Activated T-helper 17 cell treated with anti-CD3 and anti-CD28 coated beads, Interleukin-2, amount 50 U/mL, for 72 hours (primary cell): ENCODE measurements at regions not wholly inside any gene's neighbourhood (a gene's known extent, or its start where the extent isn't known, plus 50 kb on each side); places are given as distances from the start of the nearest gene placed in this dataset.

Experiments used
- ATAC-seq: fragments of 150-1000 bp; cut with Tn5 transposase; replicated peaks from 2 replicates; pipeline ENCODE4 v1.10.0; 2021; ENCODE audit warnings: mild to moderate bottlenecking, moderate library complexity
- H3K27ac Mint-ChIP-seq: one replicate; pipeline ENCODE4 v1.8.0; 2022; ENCODE audit warnings: mixed read lengths
- H3K27me3 Mint-ChIP-seq: one replicate; pipeline ENCODE4 v1.8.0; 2022; ENCODE audit warnings: mixed read lengths
- H3K36me3 Mint-ChIP-seq: one replicate; pipeline ENCODE4 v1.8.0; 2022; ENCODE audit warnings: low read depth, mild to moderate bottlenecking, mixed read lengths
- H3K4me1 Mint-ChIP-seq: one replicate; pipeline ENCODE4 v1.8.0; 2022; ENCODE audit warnings: mixed read lengths
- H3K4me3 Mint-ChIP-seq: one replicate; pipeline ENCODE4 v1.8.0; 2022; ENCODE audit warnings: mild to moderate bottlenecking, mixed read lengths
- H3K9me3 Mint-ChIP-seq: one replicate; pipeline ENCODE4 v1.8.0; 2022; ENCODE audit warnings: mixed read lengths

DNA sequence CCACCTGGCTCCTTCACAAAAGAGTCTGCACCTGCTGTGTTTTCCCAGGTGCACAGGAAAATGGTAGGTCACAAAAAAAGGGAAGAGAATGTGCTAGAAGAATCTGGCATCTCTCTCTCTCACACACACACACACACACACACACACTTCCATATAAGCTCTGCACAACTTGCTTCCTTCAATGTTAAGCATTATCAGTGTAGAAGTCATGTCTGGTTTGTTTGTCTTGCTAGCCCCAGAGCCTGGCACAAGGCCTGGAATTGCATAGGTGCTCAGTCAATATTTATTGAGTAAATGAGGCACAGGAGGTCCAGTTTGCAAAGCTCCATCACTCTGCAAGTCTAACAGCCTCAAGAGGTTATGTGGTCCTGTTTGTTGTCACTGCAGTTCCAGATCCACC is 867.3 kb upstream of the AUTS2 start:
- Mint-ChIP-seq H3K4me1 (no peaks in the 10 kb centered on the region), H3K27ac (no peak overlapping the region), H3K4me3 (no peak overlapping the region), H3K27me3 (no peaks in the 10 kb centered on the region), H3K36me3 (no peaks in the 10 kb centered on the region), H3K9me3 (no peaks in the 10 kb centered on the region)
- no peak for ATAC-seq

DNA sequence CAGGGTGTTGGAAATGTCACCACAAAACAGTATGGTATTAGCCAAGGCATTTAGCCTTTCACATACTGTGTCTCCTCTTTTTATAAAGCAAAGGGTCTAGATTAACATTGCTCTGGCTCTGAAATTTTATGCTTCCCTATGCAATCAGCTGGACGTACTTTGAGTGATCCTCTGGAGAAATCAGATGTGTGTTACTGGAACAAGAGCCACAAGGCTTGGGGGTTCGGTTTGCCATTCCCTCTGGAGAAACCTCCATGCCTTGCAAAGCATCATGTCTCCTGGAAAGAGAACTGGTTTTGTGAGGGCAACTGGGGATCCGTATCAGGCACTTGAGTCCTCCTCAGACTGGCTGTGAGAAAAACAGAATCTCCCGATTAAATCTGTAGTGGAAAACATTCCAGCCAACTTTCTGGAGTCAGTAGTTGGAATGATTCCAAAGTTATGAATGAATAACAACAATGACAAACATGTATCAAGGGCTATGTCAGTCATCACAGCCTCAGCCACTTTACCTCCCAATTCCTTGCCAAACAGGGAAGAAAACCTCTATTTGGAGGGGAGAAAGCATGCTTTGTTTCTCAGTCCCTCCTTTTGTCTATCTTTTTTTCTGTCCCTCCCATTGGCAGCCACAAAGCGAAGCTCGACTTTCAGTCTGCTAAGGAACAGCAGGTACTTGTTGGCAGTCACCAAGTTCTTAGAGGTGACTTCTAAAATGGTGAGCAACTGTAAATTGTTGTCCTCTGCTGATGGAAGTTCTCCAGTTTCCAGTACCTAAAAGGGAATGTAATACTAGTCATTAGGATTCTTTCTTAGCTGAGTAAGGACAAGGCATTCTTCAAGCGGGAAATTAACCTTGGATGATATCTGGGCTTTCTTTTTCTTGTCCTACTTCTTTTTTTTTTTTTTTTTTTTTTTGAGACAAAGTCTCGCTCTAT is 864.8 kb upstream of the AUTS2 start:
- Mint-ChIP-seq H3K9me3 (peaks cover 4% of the 10 kb centered on the region), H3K4me1 (no peaks in the 10 kb centered on the region), H3K27me3 (no peaks in the 10 kb centered on the region), H3K27ac (no peak overlapping the region), H3K36me3 (no peaks in the 10 kb centered on the region), H3K4me3 (no peak overlapping the region)
- ATAC-seq: no peak

DNA sequence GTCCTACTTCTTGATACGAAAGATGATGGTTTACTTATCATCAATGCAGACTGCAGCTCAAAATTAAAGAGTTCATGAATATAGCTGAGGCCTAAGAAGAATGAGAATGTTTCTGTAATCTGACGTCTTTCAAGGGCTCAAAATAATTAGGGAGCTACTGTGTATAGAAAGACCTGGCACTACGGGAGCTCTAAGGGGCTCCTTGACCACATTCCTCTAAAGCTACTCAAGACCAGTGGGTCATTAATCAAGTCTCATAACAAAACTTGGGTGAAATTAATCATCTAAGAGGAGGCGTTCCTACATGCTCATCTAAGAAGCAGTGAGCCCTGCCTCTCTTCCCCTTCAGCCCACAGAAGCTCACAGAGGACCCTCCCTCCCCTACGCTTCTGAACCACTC is 863.8 kb upstream of the AUTS2 start:
- H3K4me3 Mint-ChIP-seq: no peak overlapping the region
- peaks cover 4% of the 10 kb centered on the region for H3K9me3 Mint-ChIP-seq
- no peak overlapping the region for H3K27ac Mint-ChIP-seq
- H3K4me1 Mint-ChIP-seq: no peaks in the 10 kb centered on the region
- H3K27me3 Mint-ChIP-seq: no peaks in the 10 kb centered on the region
- no peak for ATAC-seq
- H3K36me3 Mint-ChIP-seq: no peaks in the 10 kb centered on the region

DNA sequence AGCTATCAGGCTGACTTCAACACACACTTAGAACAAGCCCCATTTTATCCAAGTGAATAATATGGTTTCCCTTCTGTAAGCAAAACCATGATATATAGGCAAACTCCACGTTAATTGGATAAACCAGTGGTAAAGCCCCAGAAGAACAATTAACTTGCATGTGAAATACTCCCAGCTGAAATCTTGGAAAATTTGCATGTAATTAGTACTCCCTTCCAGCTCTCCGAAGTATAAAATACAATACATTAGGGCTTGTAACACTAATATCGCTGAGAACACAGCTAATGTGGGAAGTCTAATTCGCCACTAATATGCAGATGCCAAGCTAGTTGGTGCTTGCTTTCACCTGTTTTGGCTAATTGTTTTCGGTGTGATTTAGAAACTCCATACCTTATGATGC is 859.0 kb upstream of the AUTS2 start:
- Mint-ChIP-seq H3K4me1 (no peaks in the 10 kb centered on the region), H3K4me3 (no peak overlapping the region), H3K27ac (no peak overlapping the region), H3K36me3 (no peaks in the 10 kb centered on the region), H3K27me3 (no peaks in the 10 kb centered on the region), H3K9me3 (peaks cover 4% of the 10 kb centered on the region)
- ATAC-seq: no peak

DNA sequence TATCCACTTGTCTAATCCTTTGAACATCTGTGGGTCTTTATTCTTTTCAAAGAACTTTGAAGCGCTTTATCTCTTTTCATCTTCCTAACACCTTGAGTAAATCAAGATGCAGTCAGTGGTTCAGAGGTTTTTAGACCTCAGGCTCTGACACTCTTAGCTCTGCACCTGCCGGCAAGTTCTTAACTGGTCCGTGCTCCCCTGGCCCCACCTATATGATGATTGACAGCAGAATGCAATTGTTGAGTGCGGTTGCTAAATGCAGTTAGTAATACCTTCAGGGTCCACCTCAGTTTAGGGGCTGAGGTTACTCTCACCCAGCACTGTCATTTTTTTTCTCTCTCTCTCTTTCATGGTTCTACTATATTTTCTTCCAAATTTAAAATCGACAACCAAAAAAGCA is 854.2 kb upstream of the AUTS2 start:
- H3K4me1 Mint-ChIP-seq: no peaks in the 10 kb centered on the region
- ATAC-seq: no peak
- peaks cover under 1% of the 10 kb centered on the region for H3K9me3 Mint-ChIP-seq
- H3K4me3 Mint-ChIP-seq: no peak overlapping the region
- no peaks in the 10 kb centered on the region for H3K27me3 Mint-ChIP-seq
- H3K27ac Mint-ChIP-seq: no peak overlapping the region
- no peaks in the 10 kb centered on the region for H3K36me3 Mint-ChIP-seq

DNA sequence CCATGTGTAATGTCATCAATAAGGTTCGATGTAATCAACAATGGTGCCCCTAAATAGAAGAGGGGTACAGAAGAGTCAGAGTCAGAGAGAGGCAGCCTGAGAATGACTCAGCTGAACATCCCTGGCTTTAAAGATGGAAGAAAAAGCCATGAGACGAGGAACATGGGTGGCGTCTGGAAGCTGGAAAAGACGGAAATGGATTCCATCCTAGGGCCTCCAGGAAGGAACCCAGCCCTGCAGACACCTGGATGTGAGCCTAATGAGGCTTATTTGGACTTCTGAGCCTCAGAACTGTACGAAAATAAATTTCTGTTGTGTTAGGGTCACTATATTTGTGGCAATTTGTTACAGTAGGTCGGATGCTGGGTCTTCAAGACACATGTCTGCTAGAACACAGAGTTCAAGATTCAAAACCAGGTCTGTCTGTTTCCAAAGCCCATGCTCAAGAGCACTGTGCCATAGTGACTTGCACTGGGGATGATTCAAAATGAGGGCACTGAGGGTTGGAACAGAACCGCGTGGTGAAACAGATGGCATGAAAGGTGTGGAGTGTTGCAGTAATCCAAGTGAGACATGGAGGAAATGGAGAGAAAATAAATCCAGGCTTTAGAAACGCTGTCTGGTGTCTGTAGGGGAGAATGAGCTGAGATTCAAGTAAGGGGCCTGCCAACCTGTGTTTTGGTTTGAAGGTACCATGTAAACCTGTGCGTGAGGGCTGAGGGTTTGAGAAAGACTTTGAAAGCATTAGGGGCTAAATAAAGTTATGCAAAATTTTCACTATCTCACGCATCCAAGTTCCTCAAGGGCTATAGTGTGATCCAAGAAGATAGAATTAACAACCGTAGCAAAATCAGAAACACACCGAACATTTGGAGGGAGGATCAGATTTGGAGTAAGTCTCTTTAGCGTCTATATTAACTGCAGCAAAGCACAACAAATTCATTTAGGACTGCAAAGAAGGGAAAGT is 849.1 kb upstream of the AUTS2 start:
- no peak overlapping the region for H3K27ac Mint-ChIP-seq
- H3K4me3 Mint-ChIP-seq: no peak overlapping the region
- H3K9me3 Mint-ChIP-seq: peaks cover 11% of the 10 kb centered on the region
- ATAC-seq: no peak
- no peaks in the 10 kb centered on the region for H3K27me3 Mint-ChIP-seq
- H3K4me1 Mint-ChIP-seq: no peaks in the 10 kb centered on the region
- H3K36me3 Mint-ChIP-seq: no peaks in the 10 kb centered on the region

DNA sequence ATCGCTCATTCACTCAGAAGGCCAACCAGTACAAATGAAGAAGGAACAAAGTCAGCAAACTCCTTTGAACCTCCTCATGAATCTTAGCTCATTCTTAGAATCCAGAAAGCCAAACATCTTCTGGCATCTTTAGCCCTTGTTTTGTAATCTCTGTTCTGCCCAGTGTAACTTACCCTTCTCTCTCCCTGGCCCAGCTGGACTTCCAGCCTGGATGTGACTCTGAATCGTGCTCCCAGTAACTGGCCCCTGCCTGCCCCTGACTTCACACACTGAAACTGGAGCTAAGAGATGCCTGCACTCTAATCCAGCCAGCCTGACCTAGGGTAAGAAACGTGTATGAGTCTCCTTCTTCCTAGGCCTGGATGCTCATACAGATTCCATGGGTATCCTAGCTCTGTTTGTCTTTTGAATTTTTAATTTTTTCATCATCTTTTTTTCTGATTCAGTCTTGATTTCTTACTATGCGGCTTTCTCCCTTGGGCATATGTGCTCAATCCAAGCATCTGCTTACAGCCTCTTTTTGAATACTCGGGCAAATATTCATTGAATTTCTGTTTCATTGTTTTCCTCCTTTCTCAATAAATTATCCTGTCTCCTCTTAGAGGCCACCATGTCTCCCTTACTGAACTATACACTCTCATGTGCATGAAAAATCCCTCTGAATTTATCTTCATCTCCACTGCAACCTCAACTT is 845.6 kb upstream of the AUTS2 start:
- ATAC-seq: no peak
- H3K4me3 Mint-ChIP-seq: no peak overlapping the region
- H3K4me1 Mint-ChIP-seq: no peaks in the 10 kb centered on the region
- H3K27ac Mint-ChIP-seq: no peak overlapping the region
- peaks cover 14% of the 10 kb centered on the region for H3K9me3 Mint-ChIP-seq
- no peaks in the 10 kb centered on the region for H3K27me3 Mint-ChIP-seq
- H3K36me3 Mint-ChIP-seq: no peaks in the 10 kb centered on the region

DNA sequence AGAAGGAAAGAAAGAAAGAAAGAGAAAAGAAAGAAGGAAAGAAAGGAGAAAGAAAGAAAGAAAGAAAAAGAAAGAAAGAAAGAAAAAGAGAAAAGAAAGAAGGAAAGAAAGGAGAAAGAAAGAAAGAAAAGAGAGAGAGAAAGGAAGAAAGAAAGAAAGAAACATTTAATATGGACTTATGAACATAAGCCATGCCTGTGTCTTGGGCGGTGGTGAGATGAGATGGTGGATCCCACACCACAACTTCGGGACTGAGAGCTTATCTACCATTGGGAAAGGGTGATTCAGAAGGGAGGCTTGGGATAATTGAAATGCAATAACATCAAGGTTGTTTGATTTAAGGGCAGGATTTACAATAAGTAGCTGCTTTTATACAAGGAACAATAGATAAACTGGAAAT is 843.9 kb upstream of the AUTS2 start:
- Mint-ChIP-seq H3K9me3 (peaks cover 10% of the 10 kb centered on the region), H3K4me3 (no peak overlapping the region), H3K4me1 (no peaks in the 10 kb centered on the region), H3K36me3 (no peaks in the 10 kb centered on the region), H3K27me3 (no peaks in the 10 kb centered on the region), H3K27ac (no peak overlapping the region)
- no peak for ATAC-seq

DNA sequence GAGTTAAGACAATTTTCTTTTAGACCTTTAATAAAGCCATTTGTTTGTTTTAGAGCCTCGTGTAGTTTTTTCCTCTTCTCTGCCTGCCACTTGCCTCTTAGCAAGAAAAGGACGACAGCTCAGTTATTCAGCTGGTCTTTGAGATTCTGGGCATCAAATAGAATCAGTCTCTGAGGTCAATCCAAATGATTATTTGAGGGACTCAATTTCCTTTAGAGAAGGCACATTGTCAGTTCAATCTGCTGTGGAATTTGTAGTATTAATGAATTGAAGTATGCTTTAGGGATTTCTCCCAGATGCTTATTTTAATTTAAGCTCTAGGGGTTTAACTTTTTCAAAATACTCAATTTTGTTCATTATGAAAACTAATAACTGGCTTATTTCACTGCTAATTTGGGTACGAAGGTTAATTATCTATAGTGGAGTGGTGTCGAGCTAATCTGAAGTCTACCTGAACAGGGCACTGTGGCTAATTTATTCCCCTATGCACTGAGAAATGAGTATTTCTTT is 841.2 kb upstream of the AUTS2 start:
- Mint-ChIP-seq H3K27me3 (no peaks in the 10 kb centered on the region), H3K4me1 (no peaks in the 10 kb centered on the region), H3K27ac (no peak overlapping the region), H3K9me3 (peaks cover 9% of the 10 kb centered on the region), H3K36me3 (no peaks in the 10 kb centered on the region), H3K4me3 (no peak overlapping the region)
- ATAC-seq: no peak

DNA sequence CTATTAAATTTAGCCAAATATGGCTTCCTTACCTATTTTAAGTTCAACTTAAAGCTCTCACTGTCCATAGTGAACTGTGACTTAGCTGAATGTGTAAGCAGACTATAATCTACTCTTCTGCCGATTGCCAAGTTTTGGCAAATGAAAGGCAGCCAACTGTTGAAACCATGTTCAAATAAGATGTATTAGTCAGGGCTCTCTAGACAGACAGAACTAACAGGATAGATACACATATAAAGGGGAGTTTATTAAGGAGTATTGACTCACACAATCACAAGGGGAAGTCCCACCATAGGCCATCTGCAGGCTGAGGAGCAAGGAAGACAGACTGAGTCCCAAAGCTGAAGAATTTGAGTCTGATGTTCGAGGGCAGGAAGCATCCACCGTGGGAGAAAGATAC is 837.7 kb upstream of the AUTS2 start:
- ATAC-seq: no peak
- H3K9me3 Mint-ChIP-seq: no peaks in the 10 kb centered on the region
- H3K27ac Mint-ChIP-seq: no peak overlapping the region
- no peaks in the 10 kb centered on the region for H3K36me3 Mint-ChIP-seq
- H3K4me3 Mint-ChIP-seq: no peak overlapping the region
- no peaks in the 10 kb centered on the region for H3K4me1 Mint-ChIP-seq
- no peaks in the 10 kb centered on the region for H3K27me3 Mint-ChIP-seq

DNA sequence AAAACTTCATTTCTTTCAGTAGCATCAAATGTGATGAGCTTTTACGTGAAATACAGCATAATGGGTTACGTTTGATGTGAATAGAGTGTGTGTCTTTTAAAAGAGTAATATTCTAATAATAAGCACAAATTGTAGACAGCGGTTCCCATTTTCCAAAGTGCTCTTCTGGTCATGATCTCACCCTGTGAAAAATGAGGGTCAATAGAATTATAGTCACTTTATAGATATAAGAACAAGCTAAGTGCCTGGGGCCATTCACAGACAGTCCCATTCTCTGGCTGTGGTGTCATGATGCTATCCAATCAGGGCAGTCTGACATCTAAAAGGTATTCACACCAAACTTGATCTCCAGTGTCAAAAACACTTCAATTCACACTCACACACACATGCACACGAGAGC is 830.8 kb upstream of the AUTS2 start:
- Mint-ChIP-seq H3K9me3 (peaks cover 4% of the 10 kb centered on the region), H3K4me1 (no peaks in the 10 kb centered on the region), H3K27ac (no peak overlapping the region), H3K4me3 (no peak overlapping the region), H3K27me3 (no peaks in the 10 kb centered on the region), H3K36me3 (no peaks in the 10 kb centered on the region)
- no peak for ATAC-seq

DNA sequence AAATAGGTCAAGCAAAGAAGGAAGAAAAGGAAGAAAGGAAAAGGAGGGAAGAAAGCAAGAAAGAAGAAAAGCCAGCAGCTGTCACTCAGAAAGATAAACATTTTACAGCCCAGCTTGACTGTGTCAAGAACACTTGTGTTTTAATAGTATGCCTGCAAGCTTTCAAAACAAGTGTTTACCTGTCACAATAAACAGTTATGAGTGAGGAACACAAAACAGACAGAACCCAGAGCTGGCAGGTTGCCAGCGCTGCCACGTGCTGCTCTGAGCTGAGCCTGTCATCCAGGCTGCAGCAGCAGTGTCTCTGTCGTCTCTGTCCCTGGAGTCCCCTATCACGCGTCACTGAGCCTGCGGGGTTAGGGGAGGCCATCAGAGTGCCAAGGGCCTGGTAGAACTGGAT is 827.6 kb upstream of the AUTS2 start:
- no peak for ATAC-seq
- Mint-ChIP-seq H3K27me3 (no peaks in the 10 kb centered on the region), H3K4me1 (no peaks in the 10 kb centered on the region), H3K36me3 (no peaks in the 10 kb centered on the region), H3K4me3 (no peak overlapping the region), H3K9me3 (peaks cover 10% of the 10 kb centered on the region), H3K27ac (no peak overlapping the region)

DNA sequence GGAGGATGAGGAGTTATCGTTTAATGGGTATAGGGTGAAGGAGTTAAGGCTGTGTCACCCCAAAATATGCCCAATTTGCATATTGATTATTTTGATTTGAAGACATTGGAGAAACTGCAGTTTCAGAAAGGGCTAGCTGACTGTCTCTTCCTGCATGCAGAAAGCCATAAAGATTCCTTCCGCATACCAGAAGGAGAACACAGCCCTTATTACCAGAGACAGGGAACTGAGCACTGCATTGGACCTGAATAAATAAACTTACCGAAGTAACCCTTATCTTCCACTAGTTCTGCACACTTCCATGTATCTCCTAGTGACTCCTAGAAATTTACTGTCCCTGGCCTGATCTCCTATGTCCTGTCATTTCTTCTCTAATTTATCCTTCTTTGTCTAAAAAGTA is 821.9 kb upstream of the AUTS2 start:
- ATAC-seq: no peak
- Mint-ChIP-seq H3K27me3 (no peaks in the 10 kb centered on the region), H3K36me3 (no peaks in the 10 kb centered on the region), H3K4me3 (no peak overlapping the region), H3K9me3 (peaks cover 6% of the 10 kb centered on the region), H3K27ac (no peak overlapping the region), H3K4me1 (no peaks in the 10 kb centered on the region)

DNA sequence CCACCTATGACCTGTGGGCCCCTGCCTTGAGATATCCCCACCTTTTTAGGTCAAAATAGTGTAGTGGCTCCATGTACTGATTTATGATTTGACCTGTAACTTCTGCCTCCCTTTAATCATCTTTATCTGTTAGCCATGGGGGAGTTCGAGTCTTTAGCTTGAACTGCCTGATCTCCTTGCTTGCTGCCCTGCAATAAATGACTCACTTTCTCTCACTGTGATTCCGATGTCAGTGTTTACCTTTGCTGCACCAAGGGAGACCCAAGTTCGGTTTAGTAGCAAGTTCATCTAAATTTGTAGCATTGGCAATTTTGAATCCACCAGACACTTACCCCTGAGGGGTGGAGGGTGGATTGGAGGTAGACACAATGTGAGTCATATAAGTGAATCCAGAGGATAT is 814.6 kb upstream of the AUTS2 start:
- no peak for ATAC-seq
- Mint-ChIP-seq H3K27me3 (no peaks in the 10 kb centered on the region), H3K9me3 (peaks cover 6% of the 10 kb centered on the region), H3K4me3 (no peak overlapping the region), H3K4me1 (no peaks in the 10 kb centered on the region), H3K36me3 (no peaks in the 10 kb centered on the region), H3K27ac (no peak overlapping the region)
